ENCODE measurements at regions not wholly inside any gene's neighbourhood (a gene's known extent, or its start where the extent isn't known, plus 50 kb on each side); places are given as distances from the start of the nearest gene placed in this dataset.
A peak's percentile ranks its signal among the peaks of the same experiment; 100 is the strongest.

GRCh38 chr21:26412885-26413284, 160.2 kb downstream of the CYYR1 start:
- Histone ChIP-seq H3K27ac (ENCODE audit: low read depth in 1 of 2, low read length in 2 of 2) (no peak overlapping the region), H3K36me3 (ENCODE audit: control insufficient read depth in 1 of 2, insufficient read depth in 2 of 2, low read length in 1 of 2) (no peaks in the 10 kb centered on the region), H3K4me3 (ENCODE audit: low read length in 2 of 2) (no peak overlapping the region), H3K4me1 (ENCODE audit: control insufficient read depth in 1 of 2, insufficient read depth in 2 of 2, low read length in 2 of 2) (no peaks in the 10 kb centered on the region), H3K9me3 (ENCODE audit: control insufficient read depth, low read length) (no peaks in the 10 kb centered on the region), H3K27me3 (ENCODE audit: control insufficient read depth in 1 of 2, insufficient read depth in 2 of 2, low read length in 1 of 2) (no peaks in the 10 kb centered on the region)
- ATAC-seq (ENCODE audit: low FRiP score) (no peak), DNase-seq (no peak)
- WGBS, 2 donors, result 89 to 90% methylated on average over 3 of the region's 3 CpGs
- intact Hi-C loops (cut with DNase I), result no loop called here

- intact Hi-C loops (cut with DNase I), result no loop called here
- no peak overlapping the region for H3K4me3 ChIP-seq (ENCODE audit: low read length in 2 of 2)
- no peaks in the 10 kb centered on the region for H3K9me3 ChIP-seq (ENCODE audit: control insufficient read depth, low read length)
- no peak for DNase-seq
- no peaks in the 10 kb centered on the region for H3K4me1 ChIP-seq (ENCODE audit: control insufficient read depth in 1 of 2, insufficient read depth in 2 of 2, low read length in 2 of 2)
- 63 to 74% methylated on average over 4 of the region's 4 CpGs for WGBS, 2 donors
- ATAC-seq (ENCODE audit: low FRiP score), result no peak
- no peak overlapping the region for H3K27ac ChIP-seq (ENCODE audit: low read depth in 1 of 2, low read length in 2 of 2)
- H3K36me3 ChIP-seq (ENCODE audit: control insufficient read depth in 1 of 2, insufficient read depth in 2 of 2, low read length in 1 of 2), result no peaks in the 10 kb centered on the region
- H3K27me3 ChIP-seq (ENCODE audit: control insufficient read depth in 1 of 2, insufficient read depth in 2 of 2, low read length in 1 of 2), result no peaks in the 10 kb centered on the region
These were observed 163.4 kb downstream of the CYYR1 start for GRCh38 chr21:26409735-26410134.

GRCh38 chr21:26408511-26408910, 164.6 kb downstream of the CYYR1 start:
- ATAC-seq (ENCODE audit: low FRiP score) (no peak), DNase-seq (no peak)
- Histone ChIP-seq H3K4me1 (ENCODE audit: control insufficient read depth in 1 of 2, insufficient read depth in 2 of 2, low read length in 2 of 2) (no peaks in the 10 kb centered on the region), H3K4me3 (ENCODE audit: low read length in 2 of 2) (no peak overlapping the region), H3K9me3 (ENCODE audit: control insufficient read depth, low read length) (no peaks in the 10 kb centered on the region), H3K36me3 (ENCODE audit: control insufficient read depth in 1 of 2, insufficient read depth in 2 of 2, low read length in 1 of 2) (no peaks in the 10 kb centered on the region), H3K27me3 (ENCODE audit: control insufficient read depth in 1 of 2, insufficient read depth in 2 of 2, low read length in 1 of 2) (no peaks in the 10 kb centered on the region), H3K27ac (ENCODE audit: low read depth in 1 of 2, low read length in 2 of 2) (no peak overlapping the region)
- intact Hi-C loops (cut with DNase I), result no loop called here

GRCh38 chr21:26406526-26406925, 166.6 kb downstream of the CYYR1 start:
- intact Hi-C loops (cut with DNase I), result no loop called here
- no peak for ATAC-seq (ENCODE audit: low FRiP score)
- Histone ChIP-seq H3K4me1 (ENCODE audit: control insufficient read depth in 1 of 2, insufficient read depth in 2 of 2, low read length in 2 of 2) (no peaks in the 10 kb centered on the region), H3K4me3 (ENCODE audit: low read length in 2 of 2) (no peak overlapping the region), H3K27ac (ENCODE audit: low read depth in 1 of 2, low read length in 2 of 2) (no peak overlapping the region), H3K27me3 (ENCODE audit: control insufficient read depth in 1 of 2, insufficient read depth in 2 of 2, low read length in 1 of 2) (no peaks in the 10 kb centered on the region), H3K9me3 (ENCODE audit: control insufficient read depth, low read length) (no peaks in the 10 kb centered on the region), H3K36me3 (ENCODE audit: control insufficient read depth in 1 of 2, insufficient read depth in 2 of 2, low read length in 1 of 2) (no peaks in the 10 kb centered on the region)
- no peak for DNase-seq
- 56 to 62% methylated on average over 1 of the region's 1 CpG for WGBS, 2 donors

GRCh38 chr21:26405735-26406361, 167.2 kb downstream of the CYYR1 start:
- H3K36me3 ChIP-seq (ENCODE audit: control insufficient read depth in 1 of 2, insufficient read depth in 2 of 2, low read length in 1 of 2), result no peaks in the 10 kb centered on the region
- H3K4me3 ChIP-seq (ENCODE audit: low read length in 2 of 2), result no peak overlapping the region
- no peaks in the 10 kb centered on the region for H3K9me3 ChIP-seq (ENCODE audit: control insufficient read depth, low read length)
- ATAC-seq (ENCODE audit: low FRiP score) (peak; percentile 55), DNase-seq (no peak)
- no peaks in the 10 kb centered on the region for H3K4me1 ChIP-seq (ENCODE audit: control insufficient read depth in 1 of 2, insufficient read depth in 2 of 2, low read length in 2 of 2)
- no peaks in the 10 kb centered on the region for H3K27me3 ChIP-seq (ENCODE audit: control insufficient read depth in 1 of 2, insufficient read depth in 2 of 2, low read length in 1 of 2)
- intact Hi-C loops (cut with DNase I), result no loop called here
- 51 to 64% methylated on average over 9 of the region's 9 CpGs for WGBS, 2 donors
- H3K27ac ChIP-seq (ENCODE audit: low read depth in 1 of 2, low read length in 2 of 2), result no peak overlapping the region

GRCh38 chr21:26405071-26405470, 168.0 kb downstream of the CYYR1 start:
- Histone ChIP-seq H3K36me3 (ENCODE audit: control insufficient read depth in 1 of 2, insufficient read depth in 2 of 2, low read length in 1 of 2) (no peaks in the 10 kb centered on the region), H3K4me1 (ENCODE audit: control insufficient read depth in 1 of 2, insufficient read depth in 2 of 2, low read length in 2 of 2) (no peaks in the 10 kb centered on the region), H3K4me3 (ENCODE audit: low read length in 2 of 2) (no peak overlapping the region), H3K27me3 (ENCODE audit: control insufficient read depth in 1 of 2, insufficient read depth in 2 of 2, low read length in 1 of 2) (no peaks in the 10 kb centered on the region), H3K9me3 (ENCODE audit: control insufficient read depth, low read length) (no peaks in the 10 kb centered on the region), H3K27ac (ENCODE audit: low read depth in 1 of 2, low read length in 2 of 2) (no peak overlapping the region)
- intact Hi-C loops (cut with DNase I), result no loop called here
- WGBS, 2 donors, result 60 to 66% methylated on average over 4 of the region's 4 CpGs
- no peak for DNase-seq
- no peak for ATAC-seq (ENCODE audit: low FRiP score)

GRCh38 chr21:26404288-26404687, 168.8 kb downstream of the CYYR1 start:
- intact Hi-C loops (cut with DNase I), result no loop called here

GRCh38 chr21:26403321-26403720, 169.8 kb downstream of the CYYR1 start:
- Histone ChIP-seq H3K4me1 (ENCODE audit: control insufficient read depth in 1 of 2, insufficient read depth in 2 of 2, low read length in 2 of 2) (no peaks in the 10 kb centered on the region), H3K36me3 (ENCODE audit: control insufficient read depth in 1 of 2, insufficient read depth in 2 of 2, low read length in 1 of 2) (no peaks in the 10 kb centered on the region), H3K27me3 (ENCODE audit: control insufficient read depth in 1 of 2, insufficient read depth in 2 of 2, low read length in 1 of 2) (no peaks in the 10 kb centered on the region), H3K4me3 (ENCODE audit: low read length in 2 of 2) (no peak overlapping the region), H3K9me3 (ENCODE audit: control insufficient read depth, low read length) (no peaks in the 10 kb centered on the region), H3K27ac (ENCODE audit: low read depth in 1 of 2, low read length in 2 of 2) (no peak overlapping the region)
- ATAC-seq (ENCODE audit: low FRiP score) (no peak), DNase-seq (no peak)
- intact Hi-C loops (cut with DNase I), result no loop called here
- 40 to 48% methylated on average over 2 of the region's 2 CpGs for WGBS, 2 donors

More at GRCh38 chr21:26404288-26404687, 168.8 kb downstream of the CYYR1 start:
- no peak overlapping the region for H3K4me3 ChIP-seq (ENCODE audit: low read length in 2 of 2)
- no peaks in the 10 kb centered on the region for H3K9me3 ChIP-seq (ENCODE audit: control insufficient read depth, low read length)
- ATAC-seq (ENCODE audit: low FRiP score) (no peak), DNase-seq (no peak)
- no peaks in the 10 kb centered on the region for H3K36me3 ChIP-seq (ENCODE audit: control insufficient read depth in 1 of 2, insufficient read depth in 2 of 2, low read length in 1 of 2)
- no peaks in the 10 kb centered on the region for H3K4me1 ChIP-seq (ENCODE audit: control insufficient read depth in 1 of 2, insufficient read depth in 2 of 2, low read length in 2 of 2)
- no peaks in the 10 kb centered on the region for H3K27me3 ChIP-seq (ENCODE audit: control insufficient read depth in 1 of 2, insufficient read depth in 2 of 2, low read length in 1 of 2)
- 96 to 97% methylated on average over 7 of the region's 7 CpGs for WGBS, 2 donors
- H3K27ac ChIP-seq (ENCODE audit: low read depth in 1 of 2, low read length in 2 of 2), result no peak overlapping the region

GRCh38 chr21:26397545-26397944, 175.5 kb downstream of the CYYR1 start:
- intact Hi-C loops (cut with DNase I), result no loop called here
- Histone ChIP-seq H3K9me3 (ENCODE audit: control insufficient read depth, low read length) (no peaks in the 10 kb centered on the region), H3K27me3 (ENCODE audit: control insufficient read depth in 1 of 2, insufficient read depth in 2 of 2, low read length in 1 of 2) (no peaks in the 10 kb centered on the region), H3K27ac (ENCODE audit: low read depth in 1 of 2, low read length in 2 of 2) (no peak overlapping the region), H3K4me3 (ENCODE audit: low read length in 2 of 2) (no peak overlapping the region), H3K36me3 (ENCODE audit: control insufficient read depth in 1 of 2, insufficient read depth in 2 of 2, low read length in 1 of 2) (no peaks in the 10 kb centered on the region), H3K4me1 (ENCODE audit: control insufficient read depth in 1 of 2, insufficient read depth in 2 of 2, low read length in 2 of 2) (no peaks in the 10 kb centered on the region)
- DNase-seq (no peak), ATAC-seq (ENCODE audit: low FRiP score) (no peak)

All from aorta (tissue), 5 donors.